ENCODE measurements at regions not wholly inside any gene's neighbourhood (a gene's known extent, or its start where the extent isn't known, plus 50 kb on each side); places are given as distances from the start of the nearest gene placed in this dataset.

DNA sequence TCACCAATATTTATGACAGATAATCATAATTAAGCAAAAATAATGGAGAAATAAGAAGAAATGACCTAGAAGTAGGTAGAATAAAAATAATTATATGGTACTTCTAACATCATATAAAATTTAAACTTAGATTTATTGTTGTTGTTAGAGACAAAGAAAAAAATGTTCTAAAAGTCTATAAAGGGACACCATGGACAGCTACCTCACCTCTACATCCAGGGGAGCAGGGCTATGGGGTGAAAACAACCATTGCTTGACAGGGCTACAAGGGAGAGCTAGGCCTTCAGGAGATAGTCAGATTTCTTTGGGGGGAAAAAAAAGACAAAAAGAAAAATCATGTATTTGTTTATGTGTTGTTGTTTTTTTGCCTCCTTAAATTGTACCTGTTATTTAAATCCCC lies 841.9 kb downstream of the VGLL3 start (continued):
- TF ChIP-seq, protein P1, sequence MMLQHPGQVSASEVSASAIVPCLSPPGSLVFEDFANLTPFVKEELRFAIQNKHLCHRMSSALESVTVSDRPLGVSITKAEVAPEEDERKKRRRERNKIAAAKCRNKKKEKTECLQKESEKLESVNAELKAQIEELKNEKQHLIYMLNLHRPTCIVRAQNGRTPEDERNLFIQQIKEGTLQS (IDR thresholded peaks at IDR 0.05) = no peak
- TF ChIP-seq YY1 (IDR thresholded peaks at IDR 0.05) (no peak), GABPA (IDR thresholded peaks at IDR 0.05 in 1 of 2, conservative IDR thresholded peaks at IDR 0.05 in 1 of 2) (no peak), RAD21 (IDR thresholded peaks at IDR 0.05) (no peak), RXRA (IDR thresholded peaks at IDR 0.05) (no peak)
- TF ChIP-seq, protein P2, sequence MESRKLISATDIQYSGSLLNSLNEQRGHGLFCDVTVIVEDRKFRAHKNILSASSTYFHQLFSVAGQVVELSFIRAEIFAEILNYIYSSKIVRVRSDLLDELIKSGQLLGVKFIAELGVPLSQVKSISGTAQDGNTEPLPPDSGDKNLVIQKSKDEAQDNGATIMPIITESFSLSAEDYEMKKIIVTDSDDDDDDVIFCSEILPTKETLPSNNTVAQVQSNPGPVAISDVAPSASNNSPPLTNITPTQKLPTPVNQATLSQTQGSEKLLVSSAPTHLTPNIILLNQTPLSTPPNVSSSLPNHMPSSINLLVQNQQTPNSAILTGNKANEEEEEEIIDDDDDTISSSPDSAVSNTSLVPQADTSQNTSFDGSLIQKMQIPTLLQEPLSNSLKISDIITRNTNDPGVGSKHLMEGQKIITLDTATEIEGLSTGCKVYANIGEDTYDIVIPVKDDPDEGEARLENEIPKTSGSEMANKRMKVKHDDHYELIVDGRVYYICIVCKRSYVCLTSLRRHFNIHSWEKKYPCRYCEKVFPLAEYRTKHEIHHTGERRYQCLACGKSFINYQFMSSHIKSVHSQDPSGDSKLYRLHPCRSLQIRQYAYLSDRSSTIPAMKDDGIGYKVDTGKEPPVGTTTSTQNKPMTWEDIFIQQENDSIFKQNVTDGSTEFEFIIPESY (IDR thresholded peaks at IDR 0.05) = no peak

DNA sequence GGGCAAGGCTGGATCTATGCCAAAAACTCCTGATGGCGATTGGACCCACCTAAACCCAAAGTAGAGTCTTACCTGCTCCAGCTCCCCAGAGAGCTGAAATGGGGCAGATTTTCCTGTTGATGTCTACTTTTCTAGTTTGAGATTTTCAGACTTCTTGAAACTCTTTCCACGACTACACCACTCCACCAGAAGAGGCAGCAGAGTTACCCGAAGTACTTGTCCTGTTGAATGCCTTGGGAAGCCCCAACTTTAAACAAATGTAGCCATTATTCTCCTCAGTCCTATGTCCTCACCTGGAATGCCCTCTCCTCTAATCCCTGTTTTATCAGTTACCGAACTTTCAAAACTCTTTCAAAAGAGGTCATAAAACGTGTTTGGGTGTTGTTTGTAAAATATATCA lies 843.8 kb downstream of the VGLL3 start:
- Histone ChIP-seq H3K36me3 (ENCODE audit: control insufficient read depth in 4 of 4, insufficient read depth in 3 of 4, low read depth in 1 of 4, low read length in 3 of 4) (no peaks in the 10 kb centered on the region), H3K27me3 (ENCODE audit: control insufficient read depth in 4 of 4, insufficient read depth in 4 of 4, low read length in 3 of 4) (no peaks in the 10 kb centered on the region), H3K9ac (ENCODE audit: low read depth in 1 of 2, low read length in 2 of 2) (no peak overlapping the region), H3K4me3 (ENCODE audit: low read depth in 1 of 3, low read length in 3 of 3) (no peak overlapping the region), H3K4me1 (ENCODE audit: control insufficient read depth in 4 of 4, insufficient read depth in 4 of 4, low read length in 3 of 4) (no peaks in the 10 kb centered on the region), H3K27ac (ENCODE audit: low read depth in 1 of 2, low read length in 2 of 2) (no peak overlapping the region), H3K9me3 (ENCODE audit: control insufficient read depth in 4 of 4, low read length in 3 of 4) (no peaks in the 10 kb centered on the region)
- TF ChIP-seq JUND (IDR thresholded peaks at IDR 0.05) (no peak), SP1 (IDR thresholded peaks at IDR 0.05) (no peak), TAF1 (conservative IDR thresholded peaks at IDR 0.05) (no peak), FOXA2 (IDR thresholded peaks at IDR 0.05) (no peak), EGR1 (IDR thresholded peaks at IDR 0.05; ENCODE audit: low read depth in 2 of 2) (no peak), RAD21 (IDR thresholded peaks at IDR 0.05) (no peak), GABPA (IDR thresholded peaks at IDR 0.05 in 1 of 2, conservative IDR thresholded peaks at IDR 0.05 in 1 of 2) (no peak), HNF4G (IDR thresholded peaks at IDR 0.05) (no peak)
- TF ChIP-seq, protein P3, sequence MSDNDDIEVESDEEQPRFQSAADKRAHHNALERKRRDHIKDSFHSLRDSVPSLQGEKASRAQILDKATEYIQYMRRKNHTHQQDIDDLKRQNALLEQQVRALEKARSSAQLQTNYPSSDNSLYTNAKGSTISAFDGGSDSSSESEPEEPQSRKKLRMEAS (IDR thresholded peaks at IDR 0.05) = no peak
- TF ChIP-seq, protein P4, sequence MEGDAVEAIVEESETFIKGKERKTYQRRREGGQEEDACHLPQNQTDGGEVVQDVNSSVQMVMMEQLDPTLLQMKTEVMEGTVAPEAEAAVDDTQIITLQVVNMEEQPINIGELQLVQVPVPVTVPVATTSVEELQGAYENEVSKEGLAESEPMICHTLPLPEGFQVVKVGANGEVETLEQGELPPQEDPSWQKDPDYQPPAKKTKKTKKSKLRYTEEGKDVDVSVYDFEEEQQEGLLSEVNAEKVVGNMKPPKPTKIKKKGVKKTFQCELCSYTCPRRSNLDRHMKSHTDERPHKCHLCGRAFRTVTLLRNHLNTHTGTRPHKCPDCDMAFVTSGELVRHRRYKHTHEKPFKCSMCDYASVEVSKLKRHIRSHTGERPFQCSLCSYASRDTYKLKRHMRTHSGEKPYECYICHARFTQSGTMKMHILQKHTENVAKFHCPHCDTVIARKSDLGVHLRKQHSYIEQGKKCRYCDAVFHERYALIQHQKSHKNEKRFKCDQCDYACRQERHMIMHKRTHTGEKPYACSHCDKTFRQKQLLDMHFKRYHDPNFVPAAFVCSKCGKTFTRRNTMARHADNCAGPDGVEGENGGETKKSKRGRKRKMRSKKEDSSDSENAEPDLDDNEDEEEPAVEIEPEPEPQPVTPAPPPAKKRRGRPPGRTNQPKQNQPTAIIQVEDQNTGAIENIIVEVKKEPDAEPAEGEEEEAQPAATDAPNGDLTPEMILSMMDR (IDR thresholded peaks at IDR 0.05; ENCODE audit: low read depth, low read length, missing input control) = no peak
- WGBS = 76% methylated on average over 5 of the region's 5 CpGs
- DNase-seq (ENCODE audit: low spot score) = no peak

DNA sequence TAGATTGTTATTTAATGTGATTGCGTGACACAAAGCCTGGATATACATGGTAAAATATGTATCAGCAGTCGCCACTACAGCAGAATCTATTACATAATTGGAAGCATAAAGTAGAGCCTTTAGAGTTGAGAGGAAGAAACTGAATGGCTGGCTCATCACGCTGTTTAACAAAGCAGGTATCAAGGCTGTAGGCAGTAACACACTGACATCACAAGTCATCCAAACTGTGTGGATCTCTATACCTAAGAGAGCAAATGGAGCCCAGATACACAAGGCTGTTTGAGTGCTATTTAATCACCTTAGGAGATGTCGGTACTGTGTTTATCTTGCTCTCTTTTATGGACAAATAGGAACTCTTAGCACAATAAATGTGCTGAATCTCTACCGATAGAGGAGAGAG lies 864.4 kb downstream of the VGLL3 start:
- Histone ChIP-seq H3K9ac (ENCODE audit: low read depth in 1 of 2, low read length in 2 of 2) (no peak overlapping the region), H3K4me3 (ENCODE audit: low read depth in 1 of 3, low read length in 3 of 3) (no peak overlapping the region), H3K27ac (ENCODE audit: low read depth in 1 of 2, low read length in 2 of 2) (no peak overlapping the region), H3K4me1 (ENCODE audit: control insufficient read depth in 4 of 4, insufficient read depth in 4 of 4, low read length in 3 of 4) (no peaks in the 10 kb centered on the region), H3K9me3 (ENCODE audit: control insufficient read depth in 4 of 4, low read length in 3 of 4) (no peaks in the 10 kb centered on the region), H3K27me3 (ENCODE audit: control insufficient read depth in 4 of 4, insufficient read depth in 4 of 4, low read length in 3 of 4) (no peaks in the 10 kb centered on the region), H3K36me3 (ENCODE audit: control insufficient read depth in 4 of 4, insufficient read depth in 3 of 4, low read depth in 1 of 4, low read length in 3 of 4) (no peaks in the 10 kb centered on the region)
- no peak for DNase-seq (ENCODE audit: low spot score)
- no peak for TF ChIP-seq FOXA2 (IDR thresholded peaks at IDR 0.05)
- TF ChIP-seq, protein P3 (IDR thresholded peaks at IDR 0.05) = no peak
- TF ChIP-seq, protein P5, sequence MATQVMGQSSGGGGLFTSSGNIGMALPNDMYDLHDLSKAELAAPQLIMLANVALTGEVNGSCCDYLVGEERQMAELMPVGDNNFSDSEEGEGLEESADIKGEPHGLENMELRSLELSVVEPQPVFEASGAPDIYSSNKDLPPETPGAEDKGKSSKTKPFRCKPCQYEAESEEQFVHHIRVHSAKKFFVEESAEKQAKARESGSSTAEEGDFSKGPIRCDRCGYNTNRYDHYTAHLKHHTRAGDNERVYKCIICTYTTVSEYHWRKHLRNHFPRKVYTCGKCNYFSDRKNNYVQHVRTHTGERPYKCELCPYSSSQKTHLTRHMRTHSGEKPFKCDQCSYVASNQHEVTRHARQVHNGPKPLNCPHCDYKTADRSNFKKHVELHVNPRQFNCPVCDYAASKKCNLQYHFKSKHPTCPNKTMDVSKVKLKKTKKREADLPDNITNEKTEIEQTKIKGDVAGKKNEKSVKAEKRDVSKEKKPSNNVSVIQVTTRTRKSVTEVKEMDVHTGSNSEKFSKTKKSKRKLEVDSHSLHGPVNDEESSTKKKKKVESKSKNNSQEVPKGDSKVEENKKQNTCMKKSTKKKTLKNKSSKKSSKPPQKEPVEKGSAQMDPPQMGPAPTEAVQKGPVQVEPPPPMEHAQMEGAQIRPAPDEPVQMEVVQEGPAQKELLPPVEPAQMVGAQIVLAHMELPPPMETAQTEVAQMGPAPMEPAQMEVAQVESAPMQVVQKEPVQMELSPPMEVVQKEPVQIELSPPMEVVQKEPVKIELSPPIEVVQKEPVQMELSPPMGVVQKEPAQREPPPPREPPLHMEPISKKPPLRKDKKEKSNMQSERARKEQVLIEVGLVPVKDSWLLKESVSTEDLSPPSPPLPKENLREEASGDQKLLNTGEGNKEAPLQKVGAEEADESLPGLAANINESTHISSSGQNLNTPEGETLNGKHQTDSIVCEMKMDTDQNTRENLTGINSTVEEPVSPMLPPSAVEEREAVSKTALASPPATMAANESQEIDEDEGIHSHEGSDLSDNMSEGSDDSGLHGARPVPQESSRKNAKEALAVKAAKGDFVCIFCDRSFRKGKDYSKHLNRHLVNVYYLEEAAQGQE (IDR thresholded peaks at IDR 0.05) = no peak
- no peak for TF ChIP-seq RXRA (IDR thresholded peaks at IDR 0.05)
- TF ChIP-seq NR2F2 (IDR thresholded peaks at IDR 0.05) = no peak
- TF ChIP-seq TAF1 (conservative IDR thresholded peaks at IDR 0.05) = no peak
- no peak for TF ChIP-seq HNF4G (IDR thresholded peaks at IDR 0.05)
- TF ChIP-seq, protein P4 (IDR thresholded peaks at IDR 0.05; ENCODE audit: low read depth, low read length, missing input control) = no peak
- no peak for TF ChIP-seq RAD21 (IDR thresholded peaks at IDR 0.05)
- TF ChIP-seq, protein P1 (IDR thresholded peaks at IDR 0.05) = no peak
- no peak for TF ChIP-seq GABPA (IDR thresholded peaks at IDR 0.05 in 1 of 2, conservative IDR thresholded peaks at IDR 0.05 in 1 of 2)
- TF ChIP-seq EGR1 (IDR thresholded peaks at IDR 0.05; ENCODE audit: low read depth in 2 of 2) = no peak
- TF ChIP-seq, protein P2 (IDR thresholded peaks at IDR 0.05) = no peak
- 79% methylated on average over 5 of the region's 5 CpGs for WGBS
